Umbilical cord (tissue), 1 donor: ENCODE measurements at regions not wholly inside any gene's neighbourhood (a gene's known extent, or its start where the extent isn't known, plus 50 kb on each side); places are given as distances from the start of the nearest gene placed in this dataset.
"Not testable (repeated sequence)": the region's sequence is repeated elsewhere in the genome, so short reads cannot be mapped to it uniquely, and the experiment has no call there.

Experiments used
- DNase-seq: peaks from one replicate; pipeline ENCODE4 v3.0.0-alpha.2; 2015; ENCODE audit warnings: low spot score

GRCh38 chr4:112775801-112776200 is 138.9 kb downstream of the LARP7 start:
- no peak for DNase-seq

- no peak for DNase-seq
These were observed 139.6 kb downstream of the LARP7 start for GRCh38 chr4:112776535-112776934.

- no peak for DNase-seq
These were observed 141.6 kb downstream of the LARP7 start for GRCh38 chr4:112778520-112778919.

GRCh38 chr4:112793033-112793432 is 156.1 kb downstream of the LARP7 start:
- DNase-seq = no peak

- no peak for DNase-seq
These were observed 163.1 kb downstream of the LARP7 start for GRCh38 chr4:112800001-112800400.

- DNase-seq = no peak
These were observed 164.4 kb downstream of the LARP7 start for GRCh38 chr4:112801341-112801740.

- DNase-seq = no peak
These were observed 165.8 kb downstream of the LARP7 start for GRCh38 chr4:112802780-112803179.

- DNase-seq = no peak
These were observed 170.1 kb downstream of the LARP7 start for GRCh38 chr4:112807083-112807482.

GRCh38 chr4:112808001-112808400 is 171.1 kb downstream of the LARP7 start:
- DNase-seq = no peak

GRCh38 chr4:112813790-112814189 is 176.8 kb downstream of the LARP7 start:
- DNase-seq = no peak

- peak; percentile 97 for DNase-seq
These were observed 181.1 kb downstream of the LARP7 start for GRCh38 chr4:112817933-112818593.

- DNase-seq = peak; percentile 52
These were observed 181.6 kb downstream of the LARP7 start for GRCh38 chr4:112818594-112818965.

- no peak for DNase-seq
These were observed 182.8 kb downstream of the LARP7 start for GRCh38 chr4:112819729-112820128.

- no peak for DNase-seq
These were observed 186.2 kb downstream of the LARP7 start for GRCh38 chr4:112823156-112823555.

- no peak for DNase-seq
These were observed 186.7 kb downstream of the LARP7 start for GRCh38 chr4:112823606-112824005.

GRCh38 chr4:112830753-112831386 is 193.9 kb downstream of the LARP7 start:
- DNase-seq = no peak

GRCh38 chr4:112832493-112832892 is 195.6 kb downstream of the LARP7 start:
- no peak for DNase-seq

GRCh38 chr4:112836895-112837294 is 200.0 kb downstream of the LARP7 start:
- DNase-seq = no peak

- DNase-seq = not testable (repeated sequence)
These were observed 201.1 kb downstream of the LARP7 start for GRCh38 chr4:112838015-112838414.

- DNase-seq = no peak
These were observed 203.1 kb downstream of the LARP7 start for GRCh38 chr4:112840061-112840460.

- no peak for DNase-seq
These were observed 203.7 kb downstream of the LARP7 start for GRCh38 chr4:112840619-112841018.

- no peak for DNase-seq
These were observed 205.6 kb downstream of the LARP7 start for GRCh38 chr4:112842513-112842912.

GRCh38 chr4:112845386-112845785 is 204.1 kb upstream of the ANK2 start:
- no peak for DNase-seq

- no peak for DNase-seq
These were observed 202.4 kb upstream of the ANK2 start for GRCh38 chr4:112847045-112847444.
